Osteoblast (primary cell): ENCODE measurements at regions not wholly inside any gene's neighbourhood (a gene's known extent, or its start where the extent isn't known, plus 50 kb on each side); places are given as distances from the start of the nearest gene placed in this dataset.
A peak's percentile ranks its signal among the peaks of the same experiment; 100 is the strongest.

Source experiments
- DNase-seq: peaks from one replicate; pipeline ENCODE4 v3.0.0; 2011; ENCODE audit warnings: low spot score, mixed read lengths; ENCODE audit not compliant: insufficient read length; ENCODE audit errors: missing footprints
- H2AFZ ChIP-seq: 2 replicates; pipeline ENCODE4 v1.6.0; 2011; ENCODE audit warnings: mild to moderate bottlenecking, low read length
- H3K27ac ChIP-seq: 2 replicates; pipeline ENCODE4 v1.5.1; 2011; ENCODE audit warnings: mild to moderate bottlenecking, low read depth, low read length, moderate library complexity
- H3K27me3 ChIP-seq: 2 replicates; pipeline ENCODE4 v1.6.0; 2012; ENCODE audit warnings: mild to moderate bottlenecking, control low read depth, inconsistent platforms, low read length, moderate library complexity; ENCODE audit not compliant: insufficient read depth
- H3K36me3 ChIP-seq: 2 replicates; pipeline ENCODE4 v1.5.1; 2011; ENCODE audit warnings: mild to moderate bottlenecking, low read length, control low read depth, moderate library complexity; ENCODE audit not compliant: insufficient read depth
- H3K4me1 ChIP-seq: 2 replicates; pipeline ENCODE4 v1.5.1; 2011; ENCODE audit warnings: mild to moderate bottlenecking, low read length, control low read depth, moderate library complexity; ENCODE audit not compliant: insufficient read depth
- H3K4me2 ChIP-seq: 2 replicates; pipeline ENCODE4 v1.6.0; 2011; ENCODE audit warnings: mild to moderate bottlenecking, low read length; ENCODE audit not compliant: insufficient read depth
- H3K4me3 ChIP-seq: fragments of 200-600 bp; sonication (generic); 3 replicates; pipeline ENCODE4 v1.5.1; 2012; ENCODE audit warnings: mild to moderate bottlenecking, low read length, inconsistent platforms; ENCODE audit not compliant: insufficient read depth
- H3K79me2 ChIP-seq: 2 replicates; pipeline ENCODE4 v1.6.0; 2012; ENCODE audit warnings: mild to moderate bottlenecking, low read length, control low read depth, inconsistent platforms; ENCODE audit not compliant: insufficient read depth
- H3K9me3 ChIP-seq: 2 replicates; pipeline ENCODE4 v1.5.1; 2011; ENCODE audit warnings: low read depth, low read length, control low read depth
- H4K20me1 ChIP-seq: 2 replicates; pipeline ENCODE4 v1.6.0; 2012; ENCODE audit warnings: mild to moderate bottlenecking, low read length, control low read depth; ENCODE audit not compliant: insufficient read depth
- CTCF ChIP-seq: IDR thresholded peaks from 2 replicates; pipeline ENCODE4 v1.5.1; 2011; ENCODE audit warnings: mild to moderate bottlenecking, low read depth, low read length, moderate library complexity; ENCODE audit errors: extremely low read depth

- H3K4me2 ChIP-seq, result no peak overlapping the region
- no peaks in the 10 kb centered on the region for H3K36me3 ChIP-seq
- H2AFZ ChIP-seq, result no peak overlapping the region
- no peaks in the 10 kb centered on the region for H3K79me2 ChIP-seq
- no peaks in the 10 kb centered on the region for H3K9me3 ChIP-seq
- H3K4me1 ChIP-seq, result peaks cover 30% of the 10 kb centered on the region
- no peak overlapping the region for H3K4me3 ChIP-seq
- H3K27ac ChIP-seq, result no peak overlapping the region
- no peak for DNase-seq
- H3K27me3 ChIP-seq, result no peaks in the 10 kb centered on the region
- peak; percentile 29 for TF ChIP-seq CTCF
- H4K20me1 ChIP-seq, result no peaks in the 10 kb centered on the region
Observed at GRCh38 chr2:45067859-45068570, 58.8 kb upstream of the SIX2 start.
